ENCODE measurements at regions not wholly inside any gene's neighbourhood (a gene's known extent, or its start where the extent isn't known, plus 50 kb on each side); places are given as distances from the start of the nearest gene placed in this dataset.
"Not testable (repeated sequence)": the region's sequence is repeated elsewhere in the genome, so short reads cannot be mapped to it uniquely, and the experiment has no call there.

GRCh38 chr9:97248252-97248651 is 59.2 kb upstream of the CCDC180 start:
- H3K27ac Mint-ChIP-seq = not testable (repeated sequence)

GRCh38 chr9:97243606-97244005 is 63.9 kb upstream of the CCDC180 start:
- no peak overlapping the region for H3K4me3 Mint-ChIP-seq
- no peaks in the 10 kb centered on the region for H3K36me3 Mint-ChIP-seq (ENCODE audit: low read depth)
- intact Hi-C loops (cut with micrococcal nuclease) = no loop called here
- H3K27me3 Mint-ChIP-seq = peaks cover 3% of the 10 kb centered on the region
- peaks cover 9% of the 10 kb centered on the region for H3K4me1 Mint-ChIP-seq (ENCODE audit: low read depth)
- no peak overlapping the region for H3K27ac Mint-ChIP-seq
- H3K9me3 Mint-ChIP-seq = no peaks in the 10 kb centered on the region

More at GRCh38 chr9:97248252-97248651, 59.2 kb upstream of the CCDC180 start:
- H3K27me3 Mint-ChIP-seq; H3K4me1 Mint-ChIP-seq (ENCODE audit: low read depth); H3K4me3 Mint-ChIP-seq; intact Hi-C loops (cut with micrococcal nuclease); H3K36me3 Mint-ChIP-seq (ENCODE audit: low read depth); H3K9me3 Mint-ChIP-seq: not testable (repeated sequence)

GRCh38 chr9:97241430-97241829 is 66.0 kb upstream of the CCDC180 start:
- H3K27ac Mint-ChIP-seq; H3K9me3 Mint-ChIP-seq; intact Hi-C loops (cut with micrococcal nuclease); H3K36me3 Mint-ChIP-seq (ENCODE audit: low read depth); H3K4me3 Mint-ChIP-seq; H3K27me3 Mint-ChIP-seq: not testable (repeated sequence)
- peaks cover 21% of the 10 kb centered on the region for H3K4me1 Mint-ChIP-seq (ENCODE audit: low read depth)

GRCh38 chr9:97237951-97238889 is 69.2 kb upstream of the CCDC180 start:
- Mint-ChIP-seq H3K9me3 (peaks cover 5% of the 10 kb centered on the region), H3K27ac (peak overlapping the region; percentile 77), H3K36me3 (ENCODE audit: low read depth) (no peaks in the 10 kb centered on the region), H3K4me1 (ENCODE audit: low read depth) (peaks cover 21% of the 10 kb centered on the region), H3K4me3 (peak overlapping the region; percentile 83), H3K27me3 (peaks cover 10% of the 10 kb centered on the region)
- intact Hi-C loops (cut with micrococcal nuclease) = no loop called here

GRCh38 chr9:97237311-97237786 is 70.1 kb upstream of the CCDC180 start:
- intact Hi-C loops (cut with micrococcal nuclease) = no loop called here
- peak overlapping the region; percentile 83 for H3K4me3 Mint-ChIP-seq
- H3K27me3 Mint-ChIP-seq = peaks cover 10% of the 10 kb centered on the region
- H3K36me3 Mint-ChIP-seq (ENCODE audit: low read depth) = no peaks in the 10 kb centered on the region
- peaks cover 14% of the 10 kb centered on the region for H3K9me3 Mint-ChIP-seq
- H3K27ac Mint-ChIP-seq = no peak overlapping the region
- peaks cover 21% of the 10 kb centered on the region for H3K4me1 Mint-ChIP-seq (ENCODE audit: low read depth)

GRCh38 chr9:97233009-97233400 is 74.5 kb upstream of the CCDC180 start:
- H3K4me1 Mint-ChIP-seq (ENCODE audit: low read depth); H3K36me3 Mint-ChIP-seq (ENCODE audit: low read depth); H3K27ac Mint-ChIP-seq; H3K4me3 Mint-ChIP-seq; intact Hi-C loops (cut with micrococcal nuclease): not testable (repeated sequence)
- peaks cover 17% of the 10 kb centered on the region for H3K9me3 Mint-ChIP-seq
- H3K27me3 Mint-ChIP-seq = peaks cover 14% of the 10 kb centered on the region

GRCh38 chr9:97232060-97233008 is 75.1 kb upstream of the CCDC180 start:
- intact Hi-C loops (cut with micrococcal nuclease); H3K4me3 Mint-ChIP-seq; H3K27ac Mint-ChIP-seq; H3K4me1 Mint-ChIP-seq (ENCODE audit: low read depth); H3K36me3 Mint-ChIP-seq (ENCODE audit: low read depth): not testable (repeated sequence)
- Mint-ChIP-seq H3K9me3 (peaks cover 17% of the 10 kb centered on the region), H3K27me3 (peaks cover 15% of the 10 kb centered on the region)

GRCh38 chr9:97222393-97222792 is 85.1 kb upstream of the CCDC180 start:
- H3K27me3 Mint-ChIP-seq = peaks cover 71% of the 10 kb centered on the region
- H3K36me3 Mint-ChIP-seq (ENCODE audit: low read depth); intact Hi-C loops (cut with micrococcal nuclease); H3K9me3 Mint-ChIP-seq; H3K4me3 Mint-ChIP-seq; H3K4me1 Mint-ChIP-seq (ENCODE audit: low read depth); H3K27ac Mint-ChIP-seq: not testable (repeated sequence)

- peak overlapping the region; percentile 78 for H3K4me3 Mint-ChIP-seq
- H3K27me3 Mint-ChIP-seq = peaks cover 74% of the 10 kb centered on the region
- intact Hi-C loops (cut with micrococcal nuclease); H3K4me1 Mint-ChIP-seq (ENCODE audit: low read depth); H3K27ac Mint-ChIP-seq; H3K9me3 Mint-ChIP-seq; H3K36me3 Mint-ChIP-seq (ENCODE audit: low read depth): not testable (repeated sequence)
Observed at GRCh38 chr9:97221478-97222355, 85.7 kb upstream of the CCDC180 start.

GRCh38 chr9:97220894-97221477 is 86.5 kb upstream of the CCDC180 start:
- no peak overlapping the region for H3K27ac Mint-ChIP-seq
- peak overlapping the region; percentile 78 for H3K4me3 Mint-ChIP-seq
- peaks cover 77% of the 10 kb centered on the region for H3K27me3 Mint-ChIP-seq
- no peaks in the 10 kb centered on the region for H3K9me3 Mint-ChIP-seq
- intact Hi-C loops (cut with micrococcal nuclease) = no loop called here
- peaks cover 7% of the 10 kb centered on the region for H3K4me1 Mint-ChIP-seq (ENCODE audit: low read depth)
- no peaks in the 10 kb centered on the region for H3K36me3 Mint-ChIP-seq (ENCODE audit: low read depth)

- intact Hi-C loops (cut with micrococcal nuclease); H3K36me3 Mint-ChIP-seq (ENCODE audit: low read depth); H3K27ac Mint-ChIP-seq; H3K4me1 Mint-ChIP-seq (ENCODE audit: low read depth); H3K4me3 Mint-ChIP-seq; H3K9me3 Mint-ChIP-seq: not testable (repeated sequence)
- H3K27me3 Mint-ChIP-seq = peaks cover 81% of the 10 kb centered on the region
Observed at GRCh38 chr9:97220396-97220795, 87.1 kb upstream of the CCDC180 start.

GRCh38 chr9:97219443-97220140 is 87.9 kb upstream of the CCDC180 start:
- intact Hi-C loops (cut with micrococcal nuclease); H3K4me1 Mint-ChIP-seq (ENCODE audit: low read depth); H3K9me3 Mint-ChIP-seq; H3K36me3 Mint-ChIP-seq (ENCODE audit: low read depth); H3K4me3 Mint-ChIP-seq; H3K27ac Mint-ChIP-seq: not testable (repeated sequence)
- peaks cover 81% of the 10 kb centered on the region for H3K27me3 Mint-ChIP-seq

GRCh38 chr9:97215127-97215526 is 92.3 kb upstream of the CCDC180 start:
- H3K36me3 Mint-ChIP-seq (ENCODE audit: low read depth); H3K9me3 Mint-ChIP-seq; H3K4me1 Mint-ChIP-seq (ENCODE audit: low read depth); H3K4me3 Mint-ChIP-seq; intact Hi-C loops (cut with micrococcal nuclease); H3K27ac Mint-ChIP-seq: not testable (repeated sequence)
- peaks cover 47% of the 10 kb centered on the region for H3K27me3 Mint-ChIP-seq

All from dendritic cell treated with granulocyte-macrophage colony-stimulating factor and Interleukin-4, amounts not matched to agents 40 ng/mL and 50 ng/mL, for 4 days (primary cell).